A673 (cell line): ENCODE measurements at regions not wholly inside any gene's neighbourhood (a gene's known extent, or its start where the extent isn't known, plus 50 kb on each side); places are given as distances from the start of the nearest gene placed in this dataset.
A peak's percentile ranks its signal among the peaks of the same experiment; 100 is the strongest.

Experiments used
- BruUV-seq: library from RNA; stranded (reverse); fragments of 400-500 nt; replicated peaks from 2 replicates; lab custom pipeline; 2021; lab: Mats Ljungman, UMichigan
- CTCF ChIA-PET: fragments of 300-600 bp; sonication (Branson Sonifier 250); formaldehyde crosslinking; loops from one replicate; lab custom pipeline; 2022; ENCODE audit warnings: antibody characterized with exemption; lab: Charles Lee
- POLR2A ChIA-PET: fragments of 300-600 bp; sonication (Branson Sonifier 250); formaldehyde crosslinking; loops from one replicate; lab custom pipeline; 2022; ENCODE audit warnings: antibody characterized with exemption; ENCODE audit not compliant: low non-redundant PET; lab: Charles Lee
- DNase-seq: peaks from one replicate; pipeline ENCODE4 v3.0.0-alpha.2; 2015; ENCODE audit warnings: low spot score
- H3K27ac ChIP-seq: fragments of 200-600 bp; sonication (generic); 2 replicates; pipeline ENCODE4 v1.5.1; 2016; ENCODE audit warnings: mixed run types, low read depth, mild to moderate bottlenecking, mixed read lengths, antibody characterized with exemption, low read length; ENCODE audit not compliant: poor library complexity, severe bottlenecking
- H3K27me3 ChIP-seq: fragments of 200-600 bp; sonication (generic); replicated peaks from 2 replicates; pipeline ENCODE4 v1.6.1; 2017; ENCODE audit warnings: mixed run types, low read depth, mild to moderate bottlenecking, mixed read lengths, antibody characterized with exemption, low read length; ENCODE audit not compliant: insufficient read depth, poor library complexity
- H3K36me3 ChIP-seq: fragments of 200-600 bp; sonication (generic); 2 replicates; pipeline ENCODE4 v1.6.1; 2016; ENCODE audit warnings: mixed run types, mild to moderate bottlenecking, mixed read lengths, antibody characterized with exemption, low read length; ENCODE audit not compliant: insufficient read depth, poor library complexity, severe bottlenecking
- H3K4me1 ChIP-seq: fragments of 200-600 bp; sonication (generic); 2 replicates; pipeline ENCODE4 v1.6.1; 2017; ENCODE audit warnings: mixed run types, mild to moderate bottlenecking, mixed read lengths, antibody characterized with exemption, low read length; ENCODE audit not compliant: insufficient read depth, poor library complexity, severe bottlenecking
- H3K4me3 ChIP-seq: fragments of 200-600 bp; sonication (generic); 2 replicates; pipeline ENCODE4 v1.5.1; 2016; ENCODE audit warnings: low read depth, mixed run types, mild to moderate bottlenecking, mixed read lengths, low read length; ENCODE audit not compliant: poor library complexity, severe bottlenecking
- H3K9me3 ChIP-seq: fragments of 200-600 bp; sonication (generic); 2 replicates; pipeline ENCODE4 v1.6.1; 2016; ENCODE audit warnings: mixed run types, low read depth, mild to moderate bottlenecking, mixed read lengths, antibody characterized with exemption, low read length; ENCODE audit not compliant: poor library complexity, severe bottlenecking
- CTCF ChIP-seq: fragments of 300-800, 200-600 bp; sonication (generic); conservative IDR thresholded peaks from 2 replicates; pipeline ENCODE4 v1.5.1; 2017; ENCODE audit warnings: low read depth, mild to moderate bottlenecking, antibody characterized with exemption, low read length, moderate library complexity, mixed read lengths
- EZH2 ChIP-seq: fragments of 200-600 bp; sonication (generic); IDR thresholded peaks from 2 replicates; pipeline ENCODE4 v1.6.1; 2017; ENCODE audit warnings: borderline replicate concordance, low read depth, mild to moderate bottlenecking, mixed read lengths, antibody characterized with exemption, low read length; ENCODE audit not compliant: poor library complexity, severe bottlenecking
- intact Hi-C: fragments of 100-400 bp; cut with micrococcal nuclease; formaldehyde crosslinking; loops from one replicate; pipeline ENCODE4 v1.10.0; 2022; ENCODE audit not compliant: unreplicated experiment

- peak overlapping the region; percentile 41 for H3K4me3 ChIP-seq
- H3K9me3 ChIP-seq = no peaks in the 10 kb centered on the region
- ChIA-PET CTCF (no interaction called here), POLR2A (interaction anchor here (0.6 kb wide), 1 partner anchor 375 kb away, joined by 3 read pairs; no protein-coding TSS in a partner anchor)
- DNase-seq = peak; percentile 29
- H3K27ac ChIP-seq = no peak overlapping the region
- no peaks in the 10 kb centered on the region for H3K4me1 ChIP-seq
- H3K27me3 ChIP-seq = no peaks in the 10 kb centered on the region
- intact Hi-C loops = no loop called here
- H3K36me3 ChIP-seq = no peaks in the 10 kb centered on the region
- BruUV-seq = no TSS peak
- TF ChIP-seq EZH2 (no peak), CTCF (peak; percentile 44)
Observed at GRCh38 chr13:105139380-105140285, 1395.8 kb downstream of the EFNB2 start.

DNA sequence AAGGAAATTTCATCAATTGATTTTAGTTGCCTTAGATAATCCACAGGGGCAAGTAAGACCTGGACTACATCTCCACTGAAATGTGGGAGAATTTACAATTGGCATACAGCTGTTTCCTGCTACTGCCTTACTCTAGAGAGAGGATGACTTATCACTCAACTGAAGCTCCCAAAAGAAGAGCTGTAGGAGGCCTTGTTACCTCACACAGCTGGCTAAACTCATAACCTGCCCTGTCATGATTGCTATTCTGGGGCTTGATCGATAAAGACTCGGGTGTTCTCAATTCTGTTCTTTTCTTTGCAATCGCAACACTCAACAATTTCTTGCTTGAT lies 1396.4 kb downstream of the EFNB2 start:
- intact Hi-C loops = no loop called here
- H3K27ac ChIP-seq = no peak overlapping the region
- TF ChIP-seq CTCF (no peak), EZH2 (no peak)
- no peak for DNase-seq
- ChIA-PET POLR2A (no interaction called here), CTCF (no interaction called here)
- no TSS peak for BruUV-seq
- no peaks in the 10 kb centered on the region for H3K4me1 ChIP-seq
- H3K4me3 ChIP-seq = no peak overlapping the region
- H3K27me3 ChIP-seq = no peaks in the 10 kb centered on the region
- H3K9me3 ChIP-seq = no peaks in the 10 kb centered on the region
- no peaks in the 10 kb centered on the region for H3K36me3 ChIP-seq

DNA sequence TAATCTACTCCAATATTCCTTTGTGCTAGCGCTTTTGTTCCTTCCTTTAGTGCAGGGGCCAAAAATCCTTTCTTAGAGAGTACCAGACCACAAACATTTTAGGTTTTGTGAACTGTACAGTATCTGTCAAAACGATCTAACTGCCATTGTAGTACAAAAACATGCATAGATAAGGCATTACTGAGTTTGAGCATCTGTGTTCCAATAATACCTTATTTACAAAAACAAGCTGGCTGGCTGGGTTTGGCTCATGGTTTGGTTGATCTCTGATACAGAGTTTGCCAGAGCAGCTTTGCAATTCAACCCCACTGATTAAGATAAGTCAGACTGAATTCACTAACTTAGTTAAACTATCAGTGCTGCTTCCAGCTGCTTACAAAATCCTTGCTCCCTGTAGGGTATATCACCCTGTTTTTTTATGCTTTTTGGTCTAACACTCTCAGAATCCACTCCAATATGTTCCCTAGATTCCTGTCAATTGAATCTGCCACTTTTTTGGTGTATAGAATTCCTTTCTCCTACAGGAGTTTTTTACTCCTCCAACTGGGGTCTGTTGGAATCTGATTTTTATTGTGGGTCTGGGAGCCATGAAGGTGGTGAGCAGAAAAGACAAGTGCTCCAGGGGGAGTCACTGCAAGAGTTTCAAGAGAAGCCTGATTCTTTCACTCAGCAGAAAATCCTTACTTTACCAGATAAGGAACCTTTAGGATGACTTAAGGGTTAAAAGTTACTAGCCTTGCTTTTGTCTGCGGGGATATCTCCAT lies 1399.4 kb downstream of the EFNB2 start:
- ChIA-PET POLR2A (no interaction called here), CTCF (no interaction called here)
- no peaks in the 10 kb centered on the region for H3K27me3 ChIP-seq
- no peaks in the 10 kb centered on the region for H3K4me1 ChIP-seq
- intact Hi-C loops = no loop called here
- no peak overlapping the region for H3K27ac ChIP-seq
- H3K36me3 ChIP-seq = no peaks in the 10 kb centered on the region
- no peaks in the 10 kb centered on the region for H3K9me3 ChIP-seq
- no peak for DNase-seq
- no peak overlapping the region for H3K4me3 ChIP-seq
- no peak for TF ChIP-seq CTCF
- TF ChIP-seq EZH2 = no peak
- no TSS peak for BruUV-seq
